HepG2 (cell line): ENCODE measurements at regions not wholly inside any gene's neighbourhood (a gene's known extent, or its start where the extent isn't known, plus 50 kb on each side); places are given as distances from the start of the nearest gene placed in this dataset.

ENCODE experiments used
- ATAC-seq: fragments of 200-7000 bp; cut with Tn5 transposase; 3 replicates; pipeline ENCODE4 v1.9.1; 2020; ENCODE audit warnings: mild to moderate bottlenecking, moderate library complexity
- BruUV-seq: library from RNA; stranded (reverse); fragments of 400-500 nt; replicated peaks from 2 replicates; lab custom pipeline; 2021; lab: Mats Ljungman, UMichigan
- CTCF ChIA-PET: fragments of 300-600 bp; formaldehyde crosslinking; extraction: SDS; loops from one replicate; lab custom pipeline; 2021; ENCODE audit warnings: low total read pairs, inconsistent platforms, low intra/inter-chr PET ratio; lab: Yijun Ruan, JAX
- POLR2A ChIA-PET: fragments of 350-600 bp; sonication (Branson Sonifier 250); formaldehyde crosslinking; loops from one replicate; lab custom pipeline; 2020; ENCODE audit warnings: antibody characterized with exemption, inconsistent platforms; lab: Yijun Ruan, JAX
- DNase-seq: peaks from one replicate; pipeline ENCODE4 v3.0.0-alpha.2; 2015; ENCODE audit warnings: low spot score
- FAIRE-seq: peaks from 3 replicates; lab custom pipeline; 2011; peaks lifted over from hg19 to GRCh38; lab: Jason Lieb, UNC
- H2AFZ ChIP-seq: one replicate; pipeline ENCODE4 v1.6.1; 2011; ENCODE audit warnings: low read length, inconsistent platforms
- H3K27ac ChIP-seq: fragments of 300-600 bp; 3 replicates; pipeline ENCODE4 v1.8.0; 2011; ENCODE audit warnings: mixed run types, mild to moderate bottlenecking, mixed read lengths, low read length, inconsistent platforms; ENCODE audit not compliant: insufficient read depth; ENCODE audit errors: extremely low read length
- H3K27me3 ChIP-seq, 2 experiments: fragments of 200-600 bp in 1 of 2; 2 replicates in 1 of 2; 3 replicates in 1 of 2; pipeline versions ENCODE4 v1.6.0 to v1.8.0; 2011; ENCODE audit warnings: low read length in 2 of 2, mild to moderate bottlenecking in 2 of 2, moderate library complexity in 2 of 2, inconsistent platforms in 1 of 2; ENCODE audit not compliant: insufficient read depth in 2 of 2, control insufficient read depth in 1 of 2
- H3K36me3 ChIP-seq, 2 experiments: fragments of 200-600 bp in 1 of 2; replicated peaks in 1 of 2; 2 replicates in 1 of 2; 3 replicates in 1 of 2; pipeline versions ENCODE4 v1.5.1 to v1.8.0; 2011; ENCODE audit warnings: low read length in 2 of 2, inconsistent platforms in 1 of 2; ENCODE audit not compliant: insufficient read depth in 2 of 2, control insufficient read depth in 1 of 2
- H3K4me1 ChIP-seq: 2 replicates; pipeline ENCODE4 v1.5.1; 2012; ENCODE audit warnings: low read length, inconsistent platforms; ENCODE audit not compliant: insufficient read depth
- H3K4me2 ChIP-seq: 2 replicates; pipeline ENCODE4 v1.6.0; 2011; ENCODE audit warnings: low read depth, low read length, inconsistent platforms
- H3K4me3 ChIP-seq, 3 experiments: fragments of 200-600 bp in 1 of 3; sonication (generic), shearing (Covaris generic) in 1 of 3; replicated peaks in 1 of 3; 2 replicates each; pipeline ENCODE4 v1.5.1; 2011 to 2016; ENCODE audit warnings: low read length in 3 of 3, inconsistent platforms in 2 of 3, low read depth in 2 of 3, mild to moderate bottlenecking in 2 of 3, control low read depth in 1 of 3, mixed read lengths in 1 of 3; ENCODE audit not compliant: insufficient read depth in 1 of 3
- H3K79me2 ChIP-seq: one replicate; pipeline ENCODE4 v1.6.1; 2011; ENCODE audit warnings: low read length, inconsistent platforms; ENCODE audit not compliant: insufficient read depth
- H3K9ac ChIP-seq: 2 replicates; pipeline ENCODE4 v1.6.0; 2011; ENCODE audit warnings: mild to moderate bottlenecking, low read depth, low read length, inconsistent platforms; ENCODE audit not compliant: insufficient read depth
- H3K9me3 ChIP-seq: 2 replicates; pipeline ENCODE4 v1.5.1; 2012; ENCODE audit warnings: mild to moderate bottlenecking, low read length
- H4K20me1 ChIP-seq: 2 replicates; pipeline ENCODE4 v1.6.0; 2011; ENCODE audit warnings: inconsistent platforms, mild to moderate bottlenecking, low read length, moderate library complexity; ENCODE audit not compliant: insufficient read depth
- BCL6 ChIP-seq: IDR thresholded peaks from 2 replicates; pipeline ENCODE4 v1.6.1; 2016; ENCODE audit warnings: missing genetic modification reagents, missing compliant biosample characterization
- HIVEP1 ChIP-seq: sonication (generic); formaldehyde crosslinking; IDR thresholded peaks from 2 replicates; pipeline ENCODE4 v1.4.0; 2020; ENCODE audit warnings: mild to moderate bottlenecking, missing genetic modification reagents
- MNT ChIP-seq: fragments of 450-650 bp; IDR thresholded peaks from 2 replicates; pipeline ENCODE4 v1.6.1; 2016
- SMAD9 ChIP-seq: sonication (generic); formaldehyde crosslinking; IDR thresholded peaks from 2 replicates; pipeline ENCODE4 v1.5.1; 2020; ENCODE audit warnings: mild to moderate bottlenecking, missing genetic modification reagents
- SNAI1 ChIP-seq: sonication (generic); formaldehyde crosslinking; IDR thresholded peaks from 2 replicates; pipeline ENCODE4 v1.5.0; 2020; ENCODE audit warnings: mild to moderate bottlenecking, missing genetic modification reagents, borderline replicate concordance
- TSC22D2 ChIP-seq: sonication (generic); formaldehyde crosslinking; IDR thresholded peaks from 2 replicates; pipeline ENCODE4 v1.5.1; 2020; ENCODE audit warnings: missing genetic modification reagents, mild to moderate bottlenecking, borderline replicate concordance
- UBTF ChIP-seq: sonication (generic); formaldehyde crosslinking; IDR thresholded peaks from 2 replicates; pipeline ENCODE4 v1.4.0; 2020; ENCODE audit warnings: mild to moderate bottlenecking, missing genetic modification reagents
- ZNF160 ChIP-seq: sonication (generic); formaldehyde crosslinking; IDR thresholded peaks from 2 replicates; pipeline ENCODE4 v1.8.0; 2022; ENCODE audit warnings: mild to moderate bottlenecking, inconsistent platforms, missing genetic modification reagents
- ZNF331 ChIP-seq: sonication (generic); formaldehyde crosslinking; IDR thresholded peaks from 2 replicates; pipeline ENCODE4 v1.4.0; 2020; ENCODE audit warnings: missing genetic modification reagents
- ZNF788 ChIP-seq: sonication (generic); formaldehyde crosslinking; IDR thresholded peaks from 2 replicates; pipeline ENCODE4 v1.5.0; 2020; ENCODE audit warnings: mild to moderate bottlenecking, missing genetic modification reagents, borderline replicate concordance
- ZSCAN25 ChIP-seq: sonication (generic); formaldehyde crosslinking; IDR thresholded peaks from 2 replicates; pipeline ENCODE4 v1.8.0; 2022; ENCODE audit warnings: mild to moderate bottlenecking, missing genetic modification reagents
- WGBS: methylation state at CpG from one replicate; pipeline ENCODE4 v1.1.6; 2017; ENCODE audit warnings: low lambda C conversion rate; 5-methylcytosine and 5-hydroxymethylcytosine counted together
- in situ Hi-C: cut with HindIII; loops from 2 replicates; pipeline ENCODE4 v1.10.0; 2017; ENCODE audit warnings: low pct_unique_long_range_greater_than_20kb; ENCODE audit not compliant: extremely low pct_ligation_motif_present
- intact Hi-C: fragments of 100-400 bp; cut with micrococcal nuclease; formaldehyde crosslinking; loops from one replicate; pipeline ENCODE4 v1.10.0; 2022; ENCODE audit not compliant: unreplicated experiment

GRCh38 chr7:46205478-46205877 is 284.4 kb upstream of the IGFBP3 start:
- DNase-seq (no peak), ATAC-seq (no peak), FAIRE-seq (no peak)
- Histone ChIP-seq H3K4me3 (no peak overlapping the region), H3K4me2 (no peak overlapping the region), H3K4me1 (no peaks in the 10 kb centered on the region), H3K27me3 (peaks cover 0 to 14% of the 10 kb centered on the region in 2 experiments; a peak in 1 of 5 replicates), H3K79me2 (no peaks in the 10 kb centered on the region), H3K9me3 (no peaks in the 10 kb centered on the region), H3K27ac (no peak overlapping the region), H2AFZ (no peak overlapping the region), H4K20me1 (no peaks in the 10 kb centered on the region), H3K36me3 (no peaks in the 10 kb centered on the region), H3K9ac (no peak overlapping the region)
- ChIA-PET CTCF (no interaction called here), POLR2A (no interaction called here)
- no TSS peak for BruUV-seq
- intact Hi-C loops, result loop anchor here (1.0 kb wide), 1 partner anchor 27 kb away; no protein-coding TSS in a partner anchor
- TF ChIP-seq ZSCAN25 (no peak), SNAI1 (CRISPR knock-in tag) (no peak), ZNF160 (CRISPR knock-in tag) (no peak), UBTF (CRISPR knock-in tag) (no peak), ZNF788 (CRISPR knock-in tag) (no peak), HIVEP1 (CRISPR knock-in tag) (no peak), TSC22D2 (CRISPR knock-in tag) (no peak), SMAD9 (CRISPR knock-in tag) (no peak), MNT (no peak), ZNF331 (CRISPR knock-in tag) (no peak), BCL6 (no peak)
- in situ Hi-C loops, result no loop called here
- WGBS, result 21% methylated on average over 5 of the region's 5 CpGs
